ENCODE measurements at regions not wholly inside any gene's neighbourhood (a gene's known extent, or its start where the extent isn't known, plus 50 kb on each side); places are given as distances from the start of the nearest gene placed in this dataset.

GRCh38 chr2:76445880-76446279 lies 735.2 kb upstream of the GCFC2 start:
- no peak overlapping the region for H3K4me2 ChIP-seq (ENCODE audit: low read depth, low read length)
- no peak overlapping the region for H2AFZ ChIP-seq (ENCODE audit: low read length)
- no peak for FAIRE-seq
- H3K36me3 ChIP-seq (replicated peaks in 1 of 2; ENCODE audit: control insufficient read depth in 1 of 2, insufficient read depth in 2 of 2, low read length in 2 of 2): no peaks in the 10 kb centered on the region
- no peak overlapping the region for H3K27ac ChIP-seq (ENCODE audit: extremely low read length, insufficient read depth, low read length)
- no peaks in the 10 kb centered on the region for H3K79me2 ChIP-seq (ENCODE audit: insufficient read depth, low read length)
- intact Hi-C loops (cut with micrococcal nuclease; ENCODE audit: unreplicated experiment): loop anchor here (1.0 kb wide), 1 partner anchor 29 kb away; no protein-coding TSS in a partner anchor
- no peaks in the 10 kb centered on the region for H3K9me3 ChIP-seq (ENCODE audit: low read length)
- in situ Hi-C loops (cut with HindIII; ENCODE audit: extremely low pct_ligation_motif_present, low pct_unique_long_range_greater_than_20kb): no loop called here
- no TSS peak for BruUV-seq (replicated peaks)
- no peak for ATAC-seq
- no peaks in the 10 kb centered on the region for H4K20me1 ChIP-seq (ENCODE audit: insufficient read depth, low read length)
- H3K27me3 ChIP-seq (ENCODE audit: control insufficient read depth in 1 of 2, insufficient read depth in 2 of 2, low read length in 2 of 2): no peaks in the 10 kb centered on the region
- POLR2A ChIA-PET: no interaction called here
- H3K4me1 ChIP-seq (ENCODE audit: insufficient read depth, low read length): no peaks in the 10 kb centered on the region
- CTCF ChIA-PET (ENCODE audit: low intra/inter-chr PET ratio, low total read pairs): no interaction called here
- DNase-seq (ENCODE audit: low spot score): no peak
- WGBS (ENCODE audit: low lambda C conversion rate): 66% methylated on average over 3 of the region's 3 CpGs
- H3K4me3 ChIP-seq (replicated peaks in 1 of 3; ENCODE audit: insufficient read depth in 1 of 3, low read depth in 2 of 3, low read length in 3 of 3): no peak overlapping the region
- no peak overlapping the region for H3K9ac ChIP-seq (ENCODE audit: insufficient read depth, low read depth, low read length)
- no peak for TF ChIP-seq MBD4 (IDR thresholded peaks at IDR 0.05; ENCODE audit: borderline replicate concordance, low read length)
- no peak for TF ChIP-seq NFE2L2 (IDR thresholded peaks at IDR 0.05; ENCODE audit: low read length)

DNA sequence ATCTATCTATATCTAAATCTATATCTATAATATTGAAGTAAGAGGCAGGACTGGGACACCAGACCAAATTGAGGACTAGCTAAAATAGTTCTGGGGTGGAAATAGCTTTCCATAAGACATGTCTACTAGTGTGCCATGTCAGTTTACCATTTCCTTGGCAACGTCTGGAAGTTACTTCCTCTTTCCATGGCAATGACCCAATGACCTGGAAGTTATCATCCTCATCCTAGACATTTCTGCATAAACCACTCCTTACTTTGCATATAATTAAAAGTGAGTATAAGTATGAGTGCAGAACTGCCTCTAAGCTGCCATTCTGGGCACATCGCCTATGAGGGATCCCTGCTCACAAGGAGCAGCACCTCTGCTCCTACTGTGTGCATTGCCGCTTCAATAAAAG lies 734.0 kb upstream of the GCFC2 start:
- Histone ChIP-seq H4K20me1 (ENCODE audit: insufficient read depth, low read length) (no peaks in the 10 kb centered on the region), H2AFZ (ENCODE audit: low read length) (no peak overlapping the region), H3K4me2 (ENCODE audit: low read depth, low read length) (no peak overlapping the region), H3K4me1 (ENCODE audit: insufficient read depth, low read length) (no peaks in the 10 kb centered on the region), H3K9ac (ENCODE audit: insufficient read depth, low read depth, low read length) (no peak overlapping the region), H3K79me2 (ENCODE audit: insufficient read depth, low read length) (no peaks in the 10 kb centered on the region), H3K36me3 (replicated peaks in 1 of 2; ENCODE audit: control insufficient read depth in 1 of 2, insufficient read depth in 2 of 2, low read length in 2 of 2) (no peaks in the 10 kb centered on the region), H3K27me3 (ENCODE audit: control insufficient read depth in 1 of 2, insufficient read depth in 2 of 2, low read length in 2 of 2) (no peaks in the 10 kb centered on the region), H3K9me3 (ENCODE audit: low read length) (no peaks in the 10 kb centered on the region), H3K27ac (ENCODE audit: extremely low read length, insufficient read depth, low read length) (no peak overlapping the region), H3K4me3 (replicated peaks in 1 of 3; ENCODE audit: insufficient read depth in 1 of 3, low read depth in 2 of 3, low read length in 3 of 3) (no peak overlapping the region)
- CTCF ChIA-PET (ENCODE audit: low intra/inter-chr PET ratio, low total read pairs): no interaction called here
- BruUV-seq (replicated peaks): no TSS peak
- whole genome bisulfite sequencing (ENCODE audit: low lambda C conversion rate): 52% methylated on average over 3 of the region's 3 CpGs
- ATAC-seq: no peak
- no peak for DNase-seq (ENCODE audit: low spot score)
- no peak for FAIRE-seq
- POLR2A ChIA-PET: no interaction called here
- in situ Hi-C loops (cut with HindIII; ENCODE audit: extremely low pct_ligation_motif_present, low pct_unique_long_range_greater_than_20kb) (no loop called here), intact Hi-C loops (cut with micrococcal nuclease; ENCODE audit: unreplicated experiment) (no loop called here)
- TF ChIP-seq ZNF777 (CRISPR knock-in tag; IDR thresholded peaks at IDR 0.05) (no peak), ZNF772 (CRISPR knock-in tag; IDR thresholded peaks at IDR 0.05) (no peak)

DNA sequence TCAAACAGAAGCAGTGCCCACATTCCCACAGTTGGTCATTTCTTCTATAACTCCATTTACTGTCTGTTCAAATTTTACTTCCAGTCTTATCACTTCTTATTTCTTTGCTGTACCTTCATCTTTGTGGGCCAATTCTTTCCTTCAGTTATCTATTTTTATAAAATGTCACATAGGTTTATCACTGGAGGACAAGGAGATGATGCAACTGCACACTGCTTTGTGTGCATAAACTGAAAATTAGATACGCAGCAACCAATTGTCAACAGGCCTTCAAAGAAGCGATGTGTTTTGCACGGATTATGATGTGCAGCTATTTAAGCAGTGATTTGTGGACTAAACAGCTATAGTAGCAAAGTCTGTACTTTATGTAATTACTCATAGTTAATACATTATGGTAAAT lies 726.8 kb upstream of the GCFC2 start:
- no peak overlapping the region for H3K4me2 ChIP-seq (ENCODE audit: low read depth, low read length)
- FAIRE-seq (no peak), DNase-seq (ENCODE audit: low spot score) (no peak), ATAC-seq (no peak)
- H3K4me1 ChIP-seq (ENCODE audit: insufficient read depth, low read length): no peaks in the 10 kb centered on the region
- H3K36me3 ChIP-seq (replicated peaks in 1 of 2; ENCODE audit: control insufficient read depth in 1 of 2, insufficient read depth in 2 of 2, low read length in 2 of 2): no peaks in the 10 kb centered on the region
- no peaks in the 10 kb centered on the region for H3K27me3 ChIP-seq (ENCODE audit: control insufficient read depth in 1 of 2, insufficient read depth in 2 of 2, low read length in 2 of 2)
- no TSS peak for BruUV-seq (replicated peaks)
- in situ Hi-C loops (cut with HindIII; ENCODE audit: extremely low pct_ligation_motif_present, low pct_unique_long_range_greater_than_20kb): no loop called here
- ChIA-PET POLR2A (no interaction called here), CTCF (ENCODE audit: low intra/inter-chr PET ratio, low total read pairs) (no interaction called here)
- no peak overlapping the region for H3K4me3 ChIP-seq (replicated peaks in 1 of 3; ENCODE audit: insufficient read depth in 1 of 3, low read depth in 2 of 3, low read length in 3 of 3)
- WGBS (ENCODE audit: low lambda C conversion rate): 20% methylated on average over 3 of the region's 3 CpGs
- H2AFZ ChIP-seq (ENCODE audit: low read length): no peak overlapping the region
- no peaks in the 10 kb centered on the region for H4K20me1 ChIP-seq (ENCODE audit: insufficient read depth, low read length)
- intact Hi-C loops (cut with micrococcal nuclease; ENCODE audit: unreplicated experiment): no loop called here
- H3K9me3 ChIP-seq (ENCODE audit: low read length): no peaks in the 10 kb centered on the region
- no peaks in the 10 kb centered on the region for H3K79me2 ChIP-seq (ENCODE audit: insufficient read depth, low read length)
- no peak overlapping the region for H3K27ac ChIP-seq (ENCODE audit: extremely low read length, insufficient read depth, low read length)
- H3K9ac ChIP-seq (ENCODE audit: insufficient read depth, low read depth, low read length): no peak overlapping the region
- TF ChIP-seq ZNF383 (CRISPR knock-in tag; IDR thresholded peaks at IDR 0.05; ENCODE audit: borderline replicate concordance) (no peak), ZNF572 (CRISPR knock-in tag; IDR thresholded peaks at IDR 0.05) (no peak), FOXP1 (IDR thresholded peaks at IDR 0.05) (no peak), FOXP1 (CRISPR knock-in tag; IDR thresholded peaks at IDR 0.05) (no peak), MAF1 (CRISPR knock-in tag; IDR thresholded peaks at IDR 0.05; ENCODE audit: borderline replicate concordance) (no peak), ZNF180 (CRISPR knock-in tag; IDR thresholded peaks at IDR 0.05; ENCODE audit: borderline replicate concordance, low read depth) (no peak), TFDP2 (CRISPR knock-in tag; IDR thresholded peaks at IDR 0.05) (no peak), POLR2A (IDR thresholded peaks at IDR 0.05; ENCODE audit: insufficient read depth in 1 of 2, low read depth in 2 of 2, low read length in 2 of 2) (no peak)
- TF ChIP-seq, protein P1, sequence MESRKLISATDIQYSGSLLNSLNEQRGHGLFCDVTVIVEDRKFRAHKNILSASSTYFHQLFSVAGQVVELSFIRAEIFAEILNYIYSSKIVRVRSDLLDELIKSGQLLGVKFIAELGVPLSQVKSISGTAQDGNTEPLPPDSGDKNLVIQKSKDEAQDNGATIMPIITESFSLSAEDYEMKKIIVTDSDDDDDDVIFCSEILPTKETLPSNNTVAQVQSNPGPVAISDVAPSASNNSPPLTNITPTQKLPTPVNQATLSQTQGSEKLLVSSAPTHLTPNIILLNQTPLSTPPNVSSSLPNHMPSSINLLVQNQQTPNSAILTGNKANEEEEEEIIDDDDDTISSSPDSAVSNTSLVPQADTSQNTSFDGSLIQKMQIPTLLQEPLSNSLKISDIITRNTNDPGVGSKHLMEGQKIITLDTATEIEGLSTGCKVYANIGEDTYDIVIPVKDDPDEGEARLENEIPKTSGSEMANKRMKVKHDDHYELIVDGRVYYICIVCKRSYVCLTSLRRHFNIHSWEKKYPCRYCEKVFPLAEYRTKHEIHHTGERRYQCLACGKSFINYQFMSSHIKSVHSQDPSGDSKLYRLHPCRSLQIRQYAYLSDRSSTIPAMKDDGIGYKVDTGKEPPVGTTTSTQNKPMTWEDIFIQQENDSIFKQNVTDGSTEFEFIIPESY (CRISPR knock-in tag; IDR thresholded peaks at IDR 0.05): no peak
